ENCODE measurements at regions not wholly inside any gene's neighbourhood (a gene's known extent, or its start where the extent isn't known, plus 50 kb on each side); places are given as distances from the start of the nearest gene placed in this dataset.
"Not testable (repeated sequence)": the region's sequence is repeated elsewhere in the genome, so short reads cannot be mapped to it uniquely, and the experiment has no call there.

DNA sequence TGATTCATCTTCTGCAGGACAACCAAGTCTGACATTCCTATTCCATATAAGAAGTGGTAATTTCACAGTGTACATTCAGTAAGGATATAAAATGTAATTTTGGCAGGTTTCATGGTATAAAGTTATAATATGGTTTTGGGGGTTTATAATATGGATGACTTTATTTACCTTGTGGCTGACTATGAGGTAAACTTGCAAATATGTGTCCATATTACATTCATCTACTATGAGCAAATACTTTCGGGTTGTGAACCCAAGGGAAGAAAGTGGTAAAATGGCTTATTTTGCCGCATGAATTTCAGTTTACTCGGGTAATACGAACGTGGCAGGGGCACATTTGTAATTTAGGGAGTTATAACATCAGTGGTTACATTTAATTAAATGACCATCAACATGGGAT is 86.7 kb upstream of the TNFSF11 start:
- no peak for DNase-seq (ENCODE audit: low read depth)
- no peak overlapping the region for H3K4me3 ChIP-seq (ENCODE audit: low read depth, low read length)
- TF ChIP-seq, protein P1, sequence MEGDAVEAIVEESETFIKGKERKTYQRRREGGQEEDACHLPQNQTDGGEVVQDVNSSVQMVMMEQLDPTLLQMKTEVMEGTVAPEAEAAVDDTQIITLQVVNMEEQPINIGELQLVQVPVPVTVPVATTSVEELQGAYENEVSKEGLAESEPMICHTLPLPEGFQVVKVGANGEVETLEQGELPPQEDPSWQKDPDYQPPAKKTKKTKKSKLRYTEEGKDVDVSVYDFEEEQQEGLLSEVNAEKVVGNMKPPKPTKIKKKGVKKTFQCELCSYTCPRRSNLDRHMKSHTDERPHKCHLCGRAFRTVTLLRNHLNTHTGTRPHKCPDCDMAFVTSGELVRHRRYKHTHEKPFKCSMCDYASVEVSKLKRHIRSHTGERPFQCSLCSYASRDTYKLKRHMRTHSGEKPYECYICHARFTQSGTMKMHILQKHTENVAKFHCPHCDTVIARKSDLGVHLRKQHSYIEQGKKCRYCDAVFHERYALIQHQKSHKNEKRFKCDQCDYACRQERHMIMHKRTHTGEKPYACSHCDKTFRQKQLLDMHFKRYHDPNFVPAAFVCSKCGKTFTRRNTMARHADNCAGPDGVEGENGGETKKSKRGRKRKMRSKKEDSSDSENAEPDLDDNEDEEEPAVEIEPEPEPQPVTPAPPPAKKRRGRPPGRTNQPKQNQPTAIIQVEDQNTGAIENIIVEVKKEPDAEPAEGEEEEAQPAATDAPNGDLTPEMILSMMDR (IDR thresholded peaks at IDR 0.05; ENCODE audit: low read depth, low read length, missing control alignments): no peak

DNA sequence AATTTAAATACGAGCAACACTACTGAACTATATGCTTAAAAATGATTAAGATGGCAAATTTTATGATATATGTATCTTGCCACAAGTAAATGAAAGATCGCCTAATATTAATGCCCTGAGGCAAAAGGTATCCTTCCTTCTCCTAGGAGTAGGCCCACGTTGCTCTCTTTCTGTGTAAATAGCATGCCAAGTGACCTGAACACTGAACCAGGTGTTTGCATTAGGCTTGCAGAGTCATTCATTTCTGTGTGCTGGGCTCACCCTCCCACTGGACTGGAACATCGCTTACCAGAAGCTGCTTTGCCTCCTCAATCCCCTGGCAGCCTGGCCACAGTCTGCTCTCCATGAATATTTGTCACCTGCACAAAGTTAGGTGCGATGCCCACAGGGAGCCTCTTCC is 83.3 kb upstream of the TNFSF11 start:
- DNase-seq (ENCODE audit: low read depth): no peak
- no peak overlapping the region for H3K4me3 ChIP-seq (ENCODE audit: low read depth, low read length)
- TF ChIP-seq, protein P1 (IDR thresholded peaks at IDR 0.05; ENCODE audit: low read depth, low read length, missing control alignments): no peak

DNA sequence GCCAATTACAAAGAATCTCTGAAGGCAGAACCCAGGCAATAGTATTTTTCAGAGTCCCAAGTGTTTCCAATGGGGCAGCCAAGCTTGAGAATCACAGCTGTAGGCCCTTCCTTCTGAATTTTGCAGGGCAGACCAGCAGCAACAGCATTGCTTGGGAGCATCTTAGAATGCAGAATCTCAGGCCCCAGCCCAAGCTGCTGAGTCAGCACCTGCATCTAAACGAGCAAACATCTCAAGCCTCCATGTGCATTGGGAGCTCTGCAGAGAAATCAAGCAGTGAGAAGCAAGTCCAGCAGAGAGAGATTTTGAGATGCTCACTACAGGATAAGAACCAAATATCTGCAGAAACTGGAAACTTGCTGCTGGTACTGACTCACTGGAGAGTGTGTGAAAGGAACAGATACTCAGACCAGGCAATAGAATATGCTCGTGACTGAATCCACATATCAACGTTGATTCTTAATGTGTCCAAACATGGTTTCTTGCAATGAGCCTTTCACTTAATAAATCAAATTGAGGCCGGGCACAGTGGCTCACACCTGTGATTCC is 81.5 kb upstream of the TNFSF11 start:
- no peak for DNase-seq (ENCODE audit: low read depth)
- TF ChIP-seq, protein P1 (IDR thresholded peaks at IDR 0.05; ENCODE audit: low read depth, low read length, missing control alignments): no peak
- H3K4me3 ChIP-seq (ENCODE audit: low read depth, low read length): no peak overlapping the region

DNA sequence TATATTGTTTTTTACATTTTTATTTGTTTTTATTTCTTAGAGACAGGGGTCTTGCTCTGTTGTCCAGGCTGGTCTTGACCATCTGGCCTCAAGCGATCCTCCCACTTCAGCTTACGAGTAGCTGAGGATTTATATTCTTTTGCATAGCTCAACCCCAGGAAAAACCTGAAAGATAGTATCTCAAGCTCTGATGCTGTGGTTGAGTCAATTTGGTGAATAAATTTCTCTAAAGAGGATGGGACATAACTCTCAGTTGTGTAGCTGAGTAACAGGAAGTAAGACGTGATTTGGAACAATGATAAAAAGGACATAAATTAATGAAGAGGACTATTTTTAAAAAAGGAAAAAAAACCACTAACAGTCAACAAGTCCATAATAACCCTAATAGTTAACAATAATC is 79.8 kb upstream of the TNFSF11 start:
- DNase-seq (ENCODE audit: low read depth): no peak
- H3K4me3 ChIP-seq (ENCODE audit: low read depth, low read length): no peak overlapping the region
- TF ChIP-seq, protein P1 (IDR thresholded peaks at IDR 0.05; ENCODE audit: low read depth, low read length, missing control alignments): no peak

DNA sequence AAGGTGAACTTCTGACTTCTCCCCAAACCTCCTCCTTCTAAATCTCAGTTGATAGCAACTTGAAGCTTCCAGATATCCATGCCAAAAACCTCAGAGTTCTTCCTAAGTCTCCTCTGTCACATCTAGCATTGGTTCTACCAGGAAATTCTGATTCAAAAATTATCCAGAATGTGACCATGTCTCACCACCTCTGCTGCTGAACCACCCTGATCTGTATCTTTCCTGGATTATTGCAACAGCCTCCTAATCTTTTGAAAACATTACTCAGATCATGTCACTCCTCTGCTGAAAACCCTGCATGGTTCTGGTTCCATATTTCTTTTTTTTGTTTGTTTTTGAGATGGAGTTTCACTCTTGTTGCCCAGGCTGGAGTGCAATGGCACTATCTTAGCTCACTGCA is 78.7 kb upstream of the TNFSF11 start:
- H3K4me3 ChIP-seq (ENCODE audit: low read depth, low read length): no peak overlapping the region
- no peak for DNase-seq (ENCODE audit: low read depth)
- TF ChIP-seq, protein P1 (IDR thresholded peaks at IDR 0.05; ENCODE audit: low read depth, low read length, missing control alignments): no peak

DNA sequence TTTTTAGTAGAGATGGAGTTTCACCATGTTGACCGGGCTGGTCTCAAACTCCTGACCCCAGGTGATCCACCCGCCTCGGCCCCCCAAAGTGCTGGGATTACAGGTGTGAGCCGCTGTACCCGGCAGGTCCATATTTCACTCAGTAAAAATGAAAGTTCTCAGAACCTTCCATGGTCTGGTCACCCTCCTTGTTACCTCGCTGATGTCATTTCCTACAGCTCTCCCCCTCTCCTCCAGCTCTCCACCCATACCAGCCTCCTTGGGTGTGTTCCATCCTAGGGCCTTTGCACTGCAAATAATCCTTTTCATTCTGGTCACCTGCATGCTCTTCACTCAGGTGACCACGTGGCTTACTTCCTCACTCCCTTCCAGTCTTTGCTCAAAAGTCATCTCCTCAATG is 78.2 kb upstream of the TNFSF11 start:
- DNase-seq (ENCODE audit: low read depth): peak; percentile 48
- no peak overlapping the region for H3K4me3 ChIP-seq (ENCODE audit: low read depth, low read length)
- TF ChIP-seq, protein P1 (IDR thresholded peaks at IDR 0.05; ENCODE audit: low read depth, low read length, missing control alignments): no peak

DNA sequence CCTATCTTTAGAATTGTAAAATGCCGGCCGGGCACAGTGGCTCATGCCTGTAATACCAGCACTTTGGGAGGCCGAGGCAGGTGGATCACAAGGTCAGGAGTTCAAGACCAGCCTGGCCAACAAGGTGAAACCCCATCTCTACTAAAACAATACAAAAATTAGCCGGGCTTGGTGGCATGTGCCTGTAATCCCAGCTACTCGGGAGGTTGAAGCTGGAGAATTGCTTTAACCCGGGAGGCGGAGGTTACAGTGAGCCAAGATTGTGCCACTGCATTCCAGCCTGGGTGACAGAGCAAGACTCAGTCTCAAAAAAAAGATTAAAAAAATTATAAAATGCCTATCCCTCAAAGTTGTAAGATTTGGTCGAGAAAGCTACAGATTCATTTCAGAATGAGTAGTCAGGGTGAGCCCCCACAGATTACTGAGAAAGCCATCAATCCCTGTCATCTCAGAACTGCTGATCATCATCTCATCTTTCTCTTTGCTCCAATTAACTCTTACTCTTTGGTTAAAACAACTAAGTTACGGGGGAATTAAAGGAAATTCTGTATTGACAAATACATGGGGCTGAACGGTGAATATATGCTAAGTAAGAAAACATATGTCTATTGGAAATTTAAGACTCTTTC is 76.9 kb upstream of the TNFSF11 start:
- DNase-seq (ENCODE audit: low read depth): peak; percentile 42
- not testable (repeated sequence) for H3K4me3 ChIP-seq (ENCODE audit: low read depth, low read length)
